ENCODE measurements at regions not wholly inside any gene's neighbourhood (a gene's known extent, or its start where the extent isn't known, plus 50 kb on each side); places are given as distances from the start of the nearest gene placed in this dataset.

DNA sequence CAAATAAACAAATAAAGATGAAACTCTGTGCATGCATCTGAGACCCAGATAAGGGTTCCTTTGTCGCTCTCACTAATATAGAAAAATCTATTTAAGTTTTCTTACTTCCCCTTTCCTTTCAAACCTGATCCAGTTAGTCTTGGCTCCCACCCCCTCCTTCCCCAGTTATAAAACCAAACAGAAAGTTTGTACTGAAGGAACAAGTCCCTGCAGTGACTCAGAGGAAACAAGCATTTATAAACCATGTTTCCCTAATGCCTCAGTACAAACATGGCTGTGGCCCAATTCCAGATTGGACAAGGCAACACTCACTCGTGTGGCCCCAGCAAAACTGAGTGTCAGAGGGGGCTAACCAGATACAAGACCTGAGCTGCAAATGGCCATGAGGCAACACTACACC is 65.5 kb upstream of the ARHGAP20 start:
- TF ChIP-seq, protein P1, sequence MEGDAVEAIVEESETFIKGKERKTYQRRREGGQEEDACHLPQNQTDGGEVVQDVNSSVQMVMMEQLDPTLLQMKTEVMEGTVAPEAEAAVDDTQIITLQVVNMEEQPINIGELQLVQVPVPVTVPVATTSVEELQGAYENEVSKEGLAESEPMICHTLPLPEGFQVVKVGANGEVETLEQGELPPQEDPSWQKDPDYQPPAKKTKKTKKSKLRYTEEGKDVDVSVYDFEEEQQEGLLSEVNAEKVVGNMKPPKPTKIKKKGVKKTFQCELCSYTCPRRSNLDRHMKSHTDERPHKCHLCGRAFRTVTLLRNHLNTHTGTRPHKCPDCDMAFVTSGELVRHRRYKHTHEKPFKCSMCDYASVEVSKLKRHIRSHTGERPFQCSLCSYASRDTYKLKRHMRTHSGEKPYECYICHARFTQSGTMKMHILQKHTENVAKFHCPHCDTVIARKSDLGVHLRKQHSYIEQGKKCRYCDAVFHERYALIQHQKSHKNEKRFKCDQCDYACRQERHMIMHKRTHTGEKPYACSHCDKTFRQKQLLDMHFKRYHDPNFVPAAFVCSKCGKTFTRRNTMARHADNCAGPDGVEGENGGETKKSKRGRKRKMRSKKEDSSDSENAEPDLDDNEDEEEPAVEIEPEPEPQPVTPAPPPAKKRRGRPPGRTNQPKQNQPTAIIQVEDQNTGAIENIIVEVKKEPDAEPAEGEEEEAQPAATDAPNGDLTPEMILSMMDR (IDR thresholded peaks at IDR 0.05): no peak
- no peak for TF ChIP-seq POLR2A (IDR thresholded peaks at IDR 0.05)

All from lower leg skin (tissue), 3 donors.